K562 (cell line): ENCODE measurements at regions not wholly inside any gene's neighbourhood (a gene's known extent, or its start where the extent isn't known, plus 50 kb on each side); places are given as distances from the start of the nearest gene placed in this dataset.

ENCODE experiments used
- ATAC-seq: fragments of 200-7000 bp; cut with Tn5 transposase; 3 replicates; pipeline ENCODE4 v1.9.1; 2020; ENCODE audit warnings: moderate library complexity
- BruUV-seq: library from RNA; stranded (reverse); fragments of 400-500 nt; replicated peaks from 2 replicates; lab custom pipeline; 2021; lab: Mats Ljungman, UMichigan
- CTCF ChIA-PET: fragments of 300-600 bp; formaldehyde crosslinking; extraction: SDS; loops from one replicate; lab custom pipeline; 2021; ENCODE audit warnings: low intra/inter-chr PET ratio; lab: Yijun Ruan, JAX
- POLR2A ChIA-PET: fragments of 300-600, 350-650 bp; sonication (Branson Sonifier 250); formaldehyde crosslinking; extraction: SDS; loops from one replicate; lab custom pipeline; 2021; ENCODE audit warnings: antibody characterized with exemption, inconsistent platforms; lab: Yijun Ruan, JAX
- DNase-seq, 4 experiments: peaks; one replicate each; pipeline versions ENCODE4 v3.0.0 to v3.0.0-alpha.2; 2011 to 2018; ENCODE audit warnings: low spot score in 3 of 4, mixed read lengths in 3 of 4; ENCODE audit errors: extremely low read depth in 1 of 4
- FAIRE-seq: peaks from 2 replicates; lab custom pipeline; 2011; peaks lifted over from hg19 to GRCh38; lab: Jason Lieb, UNC
- H2AFZ ChIP-seq: 2 replicates; pipeline ENCODE4 v1.6.0; 2011; ENCODE audit warnings: low read depth, low read length, control low read depth, inconsistent platforms
- H3K27ac ChIP-seq: fragments of 200-600 bp; 3 replicates; pipeline ENCODE4 v1.8.0; 2011; ENCODE audit warnings: low read depth, mild to moderate bottlenecking, control low read depth, inconsistent platforms, low read length, moderate library complexity, mixed read lengths; ENCODE audit errors: extremely low read depth
- H3K27me3 ChIP-seq, 2 experiments: fragments of 300-600 bp in 1 of 2; 2 replicates in 1 of 2; 3 replicates in 1 of 2; pipeline versions ENCODE4 v1.6.0 to v1.8.0; 2011; ENCODE audit warnings: inconsistent platforms in 2 of 2, low read length in 2 of 2, mild to moderate bottlenecking in 1 of 2, mixed read lengths in 1 of 2, moderate library complexity in 1 of 2; ENCODE audit not compliant: control insufficient read depth in 2 of 2, insufficient read depth in 2 of 2
- H3K36me3 ChIP-seq: fragments of 300-600 bp; 3 replicates; pipeline ENCODE4 v1.8.0; 2011; ENCODE audit warnings: mild to moderate bottlenecking, low read length, inconsistent platforms; ENCODE audit not compliant: control insufficient read depth, insufficient read depth
- H3K4me1 ChIP-seq, 2 experiments: fragments of 200-600 bp in 1 of 2; replicated peaks in 1 of 2; 2 replicates in 1 of 2; 3 replicates in 1 of 2; pipeline versions ENCODE4 v1.5.1 to v1.8.0; 2011; ENCODE audit warnings: inconsistent platforms in 2 of 2, low read length in 2 of 2, mild to moderate bottlenecking in 1 of 2, mixed read lengths in 1 of 2, moderate library complexity in 1 of 2; ENCODE audit not compliant: control insufficient read depth in 2 of 2, insufficient read depth in 2 of 2
- H3K4me2 ChIP-seq: 2 replicates; pipeline ENCODE4 v1.6.1; 2011; ENCODE audit warnings: low read length, control low read depth, inconsistent platforms, mixed read lengths; ENCODE audit not compliant: insufficient read depth
- H3K4me3 ChIP-seq: fragments of 200-600 bp; sonication (generic), shearing (Covaris generic); 2 replicates; pipeline ENCODE4 v1.5.1; 2016; ENCODE audit warnings: control low read depth, inconsistent platforms
- H3K79me2 ChIP-seq: fragments of 200-600 bp; 3 replicates; pipeline ENCODE4 v1.8.0; 2011; ENCODE audit warnings: low read length, inconsistent platforms; ENCODE audit not compliant: control insufficient read depth, insufficient read depth
- H3K9ac ChIP-seq, 2 experiments: 2 replicates each; pipeline versions ENCODE4 v1.6.0 to v1.6.1; 2011; ENCODE audit warnings: low read depth in 2 of 2, low read length in 2 of 2, control low read depth in 1 of 2, inconsistent platforms in 1 of 2, mild to moderate bottlenecking in 1 of 2, mixed read lengths in 1 of 2; ENCODE audit not compliant: insufficient read depth in 1 of 2
- H3K9me1 ChIP-seq: one replicate; pipeline ENCODE4 v1.6.0; 2011; ENCODE audit warnings: inconsistent platforms, mild to moderate bottlenecking, low read length, moderate library complexity; ENCODE audit not compliant: control insufficient read depth, insufficient read depth
- H3K9me3 ChIP-seq: replicated peaks from 2 replicates; pipeline ENCODE4 v1.5.1; 2011; ENCODE audit warnings: low read depth, low read length, inconsistent platforms; ENCODE audit not compliant: control insufficient read depth, insufficient read depth
- H4K20me1 ChIP-seq: replicated peaks from 2 replicates; pipeline ENCODE4 v1.6.1; 2011; ENCODE audit warnings: low read length, inconsistent platforms, mixed read lengths; ENCODE audit not compliant: control insufficient read depth, insufficient read depth
- ATF1 ChIP-seq, 2 experiments: fragments of 450-650 bp in 1 of 2; IDR thresholded peaks; 2 replicates each; pipeline ENCODE4 v1.6.1; 2016; ENCODE audit warnings: missing compliant biosample characterization in 1 of 2, missing genetic modification characterization in 1 of 2
- ATF7 ChIP-seq: fragments of 450-650 bp; IDR thresholded peaks from 2 replicates; pipeline ENCODE4 v1.7.1; 2014; ENCODE audit warnings: mild to moderate bottlenecking, moderate library complexity
- BCL6 ChIP-seq: fragments of 250-450 bp; sonication (Bioruptor Pico); IDR thresholded peaks from 2 replicates; pipeline ENCODE4 v1.4.0; 2020
- BCLAF1 ChIP-seq, 2 experiments: fragments of 450-650 bp in 1 of 2; IDR thresholded peaks; 2 replicates each; pipeline ENCODE4 v1.6.1; 2011 to 2017; ENCODE audit warnings: low read depth in 2 of 2, antibody characterized with exemption in 1 of 2, borderline replicate concordance in 1 of 2, low read length in 1 of 2, mild to moderate bottlenecking in 1 of 2, mixed read lengths in 1 of 2; ENCODE audit not compliant: control insufficient read depth in 1 of 2
- CBFA2T3 ChIP-seq: fragments of 450-650 bp; IDR thresholded peaks from 2 replicates; pipeline ENCODE4 v1.6.1; 2017
- CBX3 ChIP-seq, 2 experiments: IDR thresholded peaks; 1 replicate in 1 of 2; 2 replicates in 1 of 2; pipeline ENCODE4 v1.6.1; 2012; ENCODE audit warnings: inconsistent platforms in 2 of 2, low read length in 2 of 2, borderline replicate concordance in 1 of 2, control low read depth in 1 of 2
- OTX1 ChIP-seq: fragments of 450-650 bp; formaldehyde crosslinking; IDR thresholded peaks from 2 replicates; pipeline ENCODE4 v1.4.0; 2022; ENCODE audit warnings: mild to moderate bottlenecking
- RBBP5 ChIP-seq: fragments of 200-600 bp; sonication (generic); IDR thresholded peaks from 2 replicates; pipeline ENCODE4 v1.6.1; 2012; ENCODE audit warnings: borderline replicate concordance, mild to moderate bottlenecking, low read length, control low read depth, inconsistent platforms; ENCODE audit not compliant: insufficient read depth, poor library complexity, severe bottlenecking
- SIN3B ChIP-seq: fragments of 450-650 bp; IDR thresholded peaks from 2 replicates; pipeline ENCODE4 v1.6.1; 2017; ENCODE audit warnings: low read depth, mild to moderate bottlenecking, moderate library complexity
- SMAD2 ChIP-seq: fragments of 150-350 bp; IDR thresholded peaks from 2 replicates; pipeline ENCODE4 v1.6.1; 2014; ENCODE audit warnings: low read depth, mild to moderate bottlenecking, low read length
- SRSF7 ChIP-seq: fragments of 200-400 bp; formaldehyde crosslinking; optimal IDR thresholded peaks from 2 replicates; pipeline ENCODE3; 2017; ENCODE audit warnings: mild to moderate bottlenecking, low read depth, low read length
- TCFL5 ChIP-seq: fragments of 250-450 bp; sonication (Bioruptor Pico); conservative IDR thresholded peaks from 2 replicates; pipeline ENCODE4 v1.6.1; 2021; ENCODE audit warnings: mild to moderate bottlenecking, moderate library complexity, matching md5 sums
- ZNF217 ChIP-seq: sonication (generic); formaldehyde crosslinking; IDR thresholded peaks from 2 replicates; pipeline ENCODE4 v1.8.0; 2022; ENCODE audit warnings: mild to moderate bottlenecking, missing genetic modification reagents
- ZNF780A ChIP-seq: fragments of 250-450 bp; sonication (Bioruptor Pico); IDR thresholded peaks from 2 replicates; pipeline ENCODE4 v1.5.0; 2021; ENCODE audit warnings: mild to moderate bottlenecking
- WGBS: fragments of 100-300 bp; shearing (Covaris generic); methylation state at CpG from one replicate; pipeline ENCODE4 v1.1.6; 2016; ENCODE audit warnings: low coverage, mixed read lengths; ENCODE audit not compliant: insufficient coverage; ENCODE audit errors: missing lambda C conversion rate; 5-methylcytosine and 5-hydroxymethylcytosine counted together
- in situ Hi-C: fragments of 300-500 bp; cut with MboI; formaldehyde crosslinking; loops from 4 replicates; pipeline ENCODE4 v1.15.0; 2018; ENCODE audit warnings: inconsistent platforms, mixed read lengths
- intact Hi-C: fragments of 100-400 bp; cut with micrococcal nuclease; formaldehyde crosslinking; loops from 2 replicates; pipeline ENCODE4 v1.14.2; 2022
- TF ChIP-seq, protein P1 (sequence below): fragments of 250-450 bp; sonication (Bioruptor Pico); IDR thresholded peaks from 2 replicates; pipeline ENCODE4 v1.8.0; 2022; ENCODE audit warnings: moderate library complexity, mild to moderate bottlenecking, inconsistent platforms
- TF ChIP-seq, protein P2 (sequence below): IDR thresholded peaks from 2 replicates; pipeline ENCODE4 v1.6.1; 2014; ENCODE audit warnings: antibody characterized with exemption
- TF ChIP-seq, protein P3 (sequence below): sonication (generic); formaldehyde crosslinking; IDR thresholded peaks from 2 replicates; pipeline ENCODE4 v1.8.0; 2022; ENCODE audit warnings: missing genetic modification reagents, mild to moderate bottlenecking, borderline replicate concordance

DNA sequence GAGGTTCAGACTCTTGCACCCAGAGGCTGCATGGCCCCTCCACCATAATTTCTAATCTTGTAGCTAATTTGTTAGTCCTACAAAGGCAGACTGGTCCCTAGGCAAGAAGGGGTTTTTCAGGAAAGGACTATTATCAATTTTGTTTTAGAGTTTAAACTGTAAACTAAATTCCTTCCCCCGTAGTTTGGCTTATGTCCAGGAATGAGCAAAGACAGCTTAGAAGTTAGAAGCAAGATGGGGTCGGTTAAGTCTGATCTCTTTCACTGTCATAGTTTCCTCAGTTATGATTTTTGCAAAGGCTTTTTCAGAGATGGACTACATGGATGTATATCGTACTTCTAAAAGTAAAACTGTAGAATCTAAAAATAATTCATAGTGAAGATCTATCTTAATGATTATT lies 258.1 kb upstream of the IL1RAPL1 start:
- intact Hi-C loops (no loop called here), in situ Hi-C loops (no loop called here)
- H3K9ac ChIP-seq = no peak overlapping the region
- H3K4me3 ChIP-seq = no peak overlapping the region
- FAIRE-seq (no peak), ATAC-seq (no peak), DNase-seq (no peak)
- no peaks in the 10 kb centered on the region for H3K4me1 ChIP-seq
- no peak overlapping the region for H2AFZ ChIP-seq
- H3K9me3 ChIP-seq = no peaks in the 10 kb centered on the region
- H3K27ac ChIP-seq = no peak overlapping the region
- WGBS = 0% methylated on average over 3 of the region's 3 CpGs
- H3K27me3 ChIP-seq = no peaks in the 10 kb centered on the region
- POLR2A ChIA-PET = no interaction called here
- no peak overlapping the region for H3K4me2 ChIP-seq
- H3K79me2 ChIP-seq = no peaks in the 10 kb centered on the region
- H4K20me1 ChIP-seq = no peaks in the 10 kb centered on the region
- BruUV-seq = no TSS peak
- CTCF ChIA-PET = no interaction called here
- H3K36me3 ChIP-seq = no peaks in the 10 kb centered on the region
- no peaks in the 10 kb centered on the region for H3K9me1 ChIP-seq
- no peak for TF ChIP-seq ATF7
- TF ChIP-seq RBBP5 = no peak
- TF ChIP-seq, protein P1, sequence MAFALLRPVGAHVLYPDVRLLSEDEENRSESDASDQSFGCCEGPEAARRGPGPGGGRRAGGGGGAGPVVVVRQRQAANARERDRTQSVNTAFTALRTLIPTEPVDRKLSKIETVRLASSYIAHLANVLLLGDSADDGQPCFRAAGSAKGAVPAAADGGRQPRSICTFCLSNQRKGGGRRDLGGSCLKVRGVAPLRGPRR (CRISPR knock-in tag) = no peak
- no peak for TF ChIP-seq ZNF217
- TF ChIP-seq SMAD2 = no peak
- no peak for TF ChIP-seq CBFA2T3
- TF ChIP-seq ATF1 (CRISPR knock-in tag; IDR thresholded peaks at IDR 0.05) = no peak
- no peak for TF ChIP-seq ATF1 (tag; IDR thresholded peaks at IDR 0.05)
- no peak for TF ChIP-seq OTX1
- TF ChIP-seq SIN3B = no peak
- TF ChIP-seq BCL6 (CRISPR knock-in tag) = no peak
- TF ChIP-seq TCFL5 (CRISPR knock-in tag) = no peak
- TF ChIP-seq CBX3 (IDR thresholded peaks at IDR 0.05; ENCODE audit: borderline replicate concordance in 1 of 2, low read length in 2 of 2) = no peak
- no peak for TF ChIP-seq ZNF780A (CRISPR knock-in tag)
- TF ChIP-seq, protein P2, sequence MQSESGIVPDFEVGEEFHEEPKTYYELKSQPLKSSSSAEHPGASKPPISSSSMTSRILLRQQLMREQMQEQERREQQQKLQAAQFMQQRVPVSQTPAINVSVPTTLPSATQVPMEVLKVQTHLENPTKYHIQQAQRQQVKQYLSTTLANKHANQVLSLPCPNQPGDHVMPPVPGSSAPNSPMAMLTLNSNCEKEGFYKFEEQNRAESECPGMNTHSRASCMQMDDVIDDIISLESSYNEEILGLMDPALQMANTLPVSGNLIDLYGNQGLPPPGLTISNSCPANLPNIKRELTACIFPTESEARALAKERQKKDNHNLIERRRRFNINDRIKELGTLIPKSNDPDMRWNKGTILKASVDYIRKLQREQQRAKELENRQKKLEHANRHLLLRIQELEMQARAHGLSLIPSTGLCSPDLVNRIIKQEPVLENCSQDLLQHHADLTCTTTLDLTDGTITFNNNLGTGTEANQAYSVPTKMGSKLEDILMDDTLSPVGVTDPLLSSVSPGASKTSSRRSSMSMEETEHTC = no peak
- TF ChIP-seq SRSF7 = no peak
- no peak for TF ChIP-seq BCLAF1 (IDR thresholded peaks at IDR 0.05; ENCODE audit: borderline replicate concordance in 1 of 2, control insufficient read depth in 1 of 2, low read depth in 2 of 2, low read length in 1 of 2)
- TF ChIP-seq, protein P3, sequence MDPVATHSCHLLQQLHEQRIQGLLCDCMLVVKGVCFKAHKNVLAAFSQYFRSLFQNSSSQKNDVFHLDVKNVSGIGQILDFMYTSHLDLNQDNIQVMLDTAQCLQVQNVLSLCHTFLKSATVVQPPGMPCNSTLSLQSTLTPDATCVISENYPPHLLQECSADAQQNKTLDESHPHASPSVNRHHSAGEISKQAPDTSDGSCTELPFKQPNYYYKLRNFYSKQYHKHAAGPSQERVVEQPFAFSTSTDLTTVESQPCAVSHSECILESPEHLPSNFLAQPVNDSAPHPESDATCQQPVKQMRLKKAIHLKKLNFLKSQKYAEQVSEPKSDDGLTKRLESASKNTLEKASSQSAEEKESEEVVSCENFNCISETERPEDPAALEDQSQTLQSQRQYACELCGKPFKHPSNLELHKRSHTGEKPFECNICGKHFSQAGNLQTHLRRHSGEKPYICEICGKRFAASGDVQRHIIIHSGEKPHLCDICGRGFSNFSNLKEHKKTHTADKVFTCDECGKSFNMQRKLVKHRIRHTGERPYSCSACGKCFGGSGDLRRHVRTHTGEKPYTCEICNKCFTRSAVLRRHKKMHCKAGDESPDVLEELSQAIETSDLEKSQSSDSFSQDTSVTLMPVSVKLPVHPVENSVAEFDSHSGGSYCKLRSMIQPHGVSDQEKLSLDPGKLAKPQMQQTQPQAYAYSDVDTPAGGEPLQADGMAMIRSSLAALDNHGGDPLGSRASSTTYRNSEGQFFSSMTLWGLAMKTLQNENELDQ (CRISPR knock-in tag) = no peak
